ENCODE measurements at regions not wholly inside any gene's neighbourhood (a gene's known extent, or its start where the extent isn't known, plus 50 kb on each side); places are given as distances from the start of the nearest gene placed in this dataset.

GRCh38 chr13:74414458-74414857, 280.3 kb upstream of the KLF12 start:
- TF ChIP-seq CTCF (IDR thresholded peaks at IDR 0.05; ENCODE audit: low read length) (no peak), EZH2 (IDR thresholded peaks at IDR 0.05; ENCODE audit: borderline replicate concordance, low read length) (no peak)

Data from OCI-LY1 (cell line).